Ovary (tissue), 3 donors: ENCODE measurements at regions not wholly inside any gene's neighbourhood (a gene's known extent, or its start where the extent isn't known, plus 50 kb on each side); places are given as distances from the start of the nearest gene placed in this dataset.

Experiments used
- CTCF ChIP-seq, 3 donors: fragments of 450-650 bp in 2 of 3; fragments of 200-600 bp in 1 of 3; IDR thresholded peaks; one replicate each; pipeline versions ENCODE4 v1.5.1 to v1.8.0; 2016 to 2022; ENCODE audit warnings: antibody characterized with exemption in 3 of 3, mild to moderate bottlenecking in 1 of 3
- EP300 ChIP-seq: sonication (generic); formaldehyde crosslinking; IDR thresholded peaks from one replicate; pipeline ENCODE4 v1.6.1; 2017; ENCODE audit warnings: antibody characterized with exemption
- donor health status: DM: no; HTN: no; CAD: no.

GRCh38 chr6:166004471-166004870 is 163.2 kb downstream of the TBXT start:
- TF ChIP-seq EP300 (no peak), CTCF (IDR thresholded peaks at IDR 0.05) (no peak)
